Endothelial cell (in vitro differentiated cells): ENCODE measurements at regions not wholly inside any gene's neighbourhood (a gene's known extent, or its start where the extent isn't known, plus 50 kb on each side); places are given as distances from the start of the nearest gene placed in this dataset.

Experiments used
- DNase-seq: peaks from one replicate; pipeline ENCODE4 v3.0.0; 2021; ENCODE audit warnings: low spot score
- H3K27ac Mint-ChIP-seq: one replicate; pipeline ENCODE4 v1.8.0; 2021; ENCODE audit warnings: mixed read lengths, inconsistent platforms; ENCODE audit not compliant: unreplicated experiment
- H3K27me3 Mint-ChIP-seq: one replicate; pipeline ENCODE4 v1.8.0; 2021; ENCODE audit warnings: mild to moderate bottlenecking, moderate library complexity, mixed read lengths, inconsistent platforms; ENCODE audit not compliant: unreplicated experiment
- H3K36me3 Mint-ChIP-seq: one replicate; pipeline ENCODE4 v1.8.0; 2021; ENCODE audit warnings: mild to moderate bottlenecking, low read depth, mixed read lengths, inconsistent platforms; ENCODE audit not compliant: unreplicated experiment
- H3K4me1 Mint-ChIP-seq: one replicate; pipeline ENCODE4 v1.8.0; 2021; ENCODE audit warnings: mild to moderate bottlenecking, mixed read lengths, inconsistent platforms; ENCODE audit not compliant: unreplicated experiment
- H3K4me3 Mint-ChIP-seq: one replicate; pipeline ENCODE4 v1.8.0; 2021; ENCODE audit warnings: mild to moderate bottlenecking, mixed read lengths, inconsistent platforms; ENCODE audit not compliant: unreplicated experiment
- H3K9me3 Mint-ChIP-seq: one replicate; pipeline ENCODE4 v1.8.0; 2021; ENCODE audit warnings: mixed read lengths, inconsistent platforms; ENCODE audit not compliant: unreplicated experiment
- TF ChIP-seq, protein P1 (sequence below): fragments of 200-600 bp; sonication (generic); IDR thresholded peaks from one replicate; pipeline ENCODE4 v1.5.0; 2021; ENCODE audit warnings: antibody characterized with exemption; ENCODE audit not compliant: unreplicated experiment

DNA sequence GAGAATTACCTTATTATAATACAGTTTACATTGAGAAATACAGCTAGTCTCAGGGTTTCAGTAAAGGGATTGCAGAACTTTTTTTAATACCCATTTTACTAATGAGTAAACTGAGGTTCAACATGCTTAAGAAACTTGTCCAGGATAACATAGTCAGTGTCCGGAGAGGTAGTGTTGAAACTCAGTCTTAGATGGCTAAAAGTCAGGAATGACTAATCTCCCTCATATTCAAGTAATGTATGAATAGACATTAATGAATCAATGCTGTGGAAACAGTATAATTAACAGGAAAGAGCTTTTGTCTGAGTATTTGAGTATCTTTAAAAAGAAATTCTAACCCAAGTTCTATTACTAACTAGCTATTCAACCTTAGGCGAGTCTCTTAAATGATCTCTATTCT lies 397.6 kb downstream of the PLA2G4A start:
- DNase-seq = no peak

DNA sequence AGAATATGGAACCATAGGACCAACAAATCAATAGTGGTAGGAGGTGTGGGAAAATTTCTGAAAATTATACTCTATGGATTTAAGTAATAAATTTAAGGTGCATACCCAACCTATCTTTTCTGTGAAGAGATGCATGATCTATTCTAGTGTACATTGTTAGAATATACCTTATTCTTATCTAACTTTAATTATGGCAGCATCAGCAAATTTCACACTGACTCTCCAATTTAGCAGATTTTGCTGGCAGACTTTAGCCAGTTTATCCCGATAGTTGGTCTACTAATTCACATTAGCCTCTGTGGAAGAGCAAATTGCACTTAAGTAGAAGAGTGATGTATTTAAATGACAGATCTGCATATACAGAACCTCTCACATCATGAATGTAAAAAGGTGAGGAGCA lies 400.0 kb downstream of the PLA2G4A start:
- Mint-ChIP-seq H3K4me1 (no peaks in the 10 kb centered on the region), H3K36me3 (no peaks in the 10 kb centered on the region), H3K27me3 (no peaks in the 10 kb centered on the region), H3K27ac (no peak overlapping the region), H3K4me3 (no peak overlapping the region), H3K9me3 (no peaks in the 10 kb centered on the region)
- DNase-seq = no peak
- TF ChIP-seq, protein P1, sequence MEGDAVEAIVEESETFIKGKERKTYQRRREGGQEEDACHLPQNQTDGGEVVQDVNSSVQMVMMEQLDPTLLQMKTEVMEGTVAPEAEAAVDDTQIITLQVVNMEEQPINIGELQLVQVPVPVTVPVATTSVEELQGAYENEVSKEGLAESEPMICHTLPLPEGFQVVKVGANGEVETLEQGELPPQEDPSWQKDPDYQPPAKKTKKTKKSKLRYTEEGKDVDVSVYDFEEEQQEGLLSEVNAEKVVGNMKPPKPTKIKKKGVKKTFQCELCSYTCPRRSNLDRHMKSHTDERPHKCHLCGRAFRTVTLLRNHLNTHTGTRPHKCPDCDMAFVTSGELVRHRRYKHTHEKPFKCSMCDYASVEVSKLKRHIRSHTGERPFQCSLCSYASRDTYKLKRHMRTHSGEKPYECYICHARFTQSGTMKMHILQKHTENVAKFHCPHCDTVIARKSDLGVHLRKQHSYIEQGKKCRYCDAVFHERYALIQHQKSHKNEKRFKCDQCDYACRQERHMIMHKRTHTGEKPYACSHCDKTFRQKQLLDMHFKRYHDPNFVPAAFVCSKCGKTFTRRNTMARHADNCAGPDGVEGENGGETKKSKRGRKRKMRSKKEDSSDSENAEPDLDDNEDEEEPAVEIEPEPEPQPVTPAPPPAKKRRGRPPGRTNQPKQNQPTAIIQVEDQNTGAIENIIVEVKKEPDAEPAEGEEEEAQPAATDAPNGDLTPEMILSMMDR = no peak

More for the DNA sequence above, 397.6 kb downstream of the PLA2G4A start:
- Mint-ChIP-seq H3K27ac (no peak overlapping the region), H3K9me3 (no peaks in the 10 kb centered on the region), H3K4me3 (no peak overlapping the region), H3K36me3 (no peaks in the 10 kb centered on the region), H3K27me3 (no peaks in the 10 kb centered on the region), H3K4me1 (no peaks in the 10 kb centered on the region)
- TF ChIP-seq, protein P1 = no peak

DNA sequence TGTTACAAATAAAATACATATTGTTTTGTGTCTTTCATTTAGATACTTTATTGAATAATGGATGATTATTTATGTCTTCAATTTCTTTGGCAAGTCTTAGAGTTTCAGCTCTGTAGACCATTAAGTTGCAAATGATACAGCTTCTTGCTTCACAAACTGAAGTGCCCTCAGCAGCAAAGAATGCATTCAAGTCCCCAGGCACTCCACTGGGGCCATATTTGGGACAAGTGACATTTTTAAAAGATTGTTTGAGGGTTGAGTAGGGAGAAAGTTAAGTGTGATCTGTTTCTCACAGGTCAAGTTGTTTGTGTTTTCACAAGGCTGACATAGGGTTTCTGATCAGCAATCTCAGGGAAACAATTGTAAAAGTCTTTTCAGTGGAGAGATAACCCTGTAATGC lies 400.7 kb downstream of the PLA2G4A start:
- Mint-ChIP-seq H3K36me3 (no peaks in the 10 kb centered on the region), H3K4me1 (no peaks in the 10 kb centered on the region), H3K4me3 (no peak overlapping the region), H3K27ac (no peak overlapping the region), H3K9me3 (no peaks in the 10 kb centered on the region), H3K27me3 (no peaks in the 10 kb centered on the region)
- TF ChIP-seq, protein P1 = no peak
- DNase-seq = no peak

DNA sequence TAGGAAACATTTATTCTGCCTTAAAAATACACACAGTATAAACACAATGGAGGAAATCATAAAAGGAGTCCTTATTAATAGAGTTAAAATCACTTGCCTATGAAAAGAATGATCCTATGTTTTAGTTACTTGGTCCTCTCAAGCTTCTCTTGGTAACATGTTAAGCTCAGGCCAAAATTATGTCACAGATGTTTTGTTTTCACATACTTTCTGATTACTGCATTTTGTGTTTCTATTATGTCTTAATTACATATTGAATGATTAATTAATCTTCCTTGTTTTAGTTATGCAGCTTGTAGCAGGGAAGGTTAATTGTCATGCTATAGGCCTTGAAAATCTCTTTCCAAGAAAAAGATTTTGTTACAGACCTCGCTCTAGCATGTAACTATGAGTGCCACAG lies 406.0 kb downstream of the PLA2G4A start:
- Mint-ChIP-seq H3K9me3 (no peaks in the 10 kb centered on the region), H3K4me1 (no peaks in the 10 kb centered on the region), H3K4me3 (no peak overlapping the region), H3K27me3 (no peaks in the 10 kb centered on the region), H3K27ac (no peak overlapping the region), H3K36me3 (no peaks in the 10 kb centered on the region)
- TF ChIP-seq, protein P1 = no peak
- DNase-seq = no peak

DNA sequence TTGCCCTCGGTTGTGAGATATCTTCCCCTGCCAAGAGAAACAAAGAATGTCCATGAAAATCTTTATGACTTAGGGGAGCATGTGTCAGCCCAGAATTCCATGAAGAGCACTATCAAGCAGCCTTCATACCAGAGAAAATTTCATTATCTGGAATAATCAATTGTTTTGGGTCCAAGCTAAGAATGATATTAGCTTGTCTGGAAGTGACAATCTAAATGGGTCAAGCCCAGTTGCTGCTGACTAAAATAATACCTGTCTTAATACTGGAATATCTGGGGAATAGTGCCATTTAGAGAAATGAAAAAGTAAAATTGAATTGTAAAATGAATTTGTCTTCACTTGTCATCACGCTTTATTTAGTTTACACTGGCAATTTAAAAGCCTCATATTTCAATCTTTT lies 407.4 kb downstream of the PLA2G4A start:
- Mint-ChIP-seq H3K27ac (no peak overlapping the region), H3K36me3 (no peaks in the 10 kb centered on the region), H3K9me3 (no peaks in the 10 kb centered on the region), H3K4me3 (no peak overlapping the region), H3K27me3 (no peaks in the 10 kb centered on the region), H3K4me1 (no peaks in the 10 kb centered on the region)
- no peak for DNase-seq
- TF ChIP-seq, protein P1 = no peak
